ENCODE measurements at regions not wholly inside any gene's neighbourhood (a gene's known extent, or its start where the extent isn't known, plus 50 kb on each side); places are given as distances from the start of the nearest gene placed in this dataset.

DNA sequence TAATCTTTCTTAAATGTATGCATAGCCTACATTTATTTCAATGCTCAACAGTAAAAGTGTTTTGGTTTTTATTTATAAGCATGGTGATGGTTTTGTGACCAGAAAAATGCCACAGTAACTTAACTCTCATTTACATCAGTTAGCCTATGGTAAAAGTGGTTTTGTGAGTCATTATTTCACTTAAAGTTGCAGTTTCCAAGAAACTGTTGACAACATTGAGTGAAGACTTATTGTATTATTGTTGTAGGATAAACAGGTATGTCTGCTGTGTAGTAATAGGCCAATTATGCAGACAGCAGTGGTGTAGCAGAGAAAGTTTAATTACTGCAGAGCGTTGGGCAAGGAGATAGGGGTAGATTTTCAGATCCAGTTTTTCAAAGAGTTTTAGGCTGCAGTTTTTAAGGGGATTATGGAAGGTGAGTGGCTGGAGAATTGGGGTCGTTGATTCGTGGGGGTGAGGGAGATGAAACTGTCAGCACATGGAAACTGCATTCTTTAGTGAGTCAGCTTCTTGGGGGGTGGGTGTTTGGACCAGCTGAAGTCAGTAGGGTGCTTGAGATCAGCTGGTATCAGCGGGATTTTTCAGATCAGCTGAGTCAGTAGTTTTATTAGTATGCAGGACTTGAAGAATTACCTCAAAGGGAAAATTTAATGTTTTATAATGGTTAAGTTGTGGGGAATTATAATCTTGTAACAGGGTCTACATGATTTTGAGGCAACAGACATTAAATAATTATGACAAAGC lies 168.7 kb upstream of the FMN2 start:
- no peak for DNase-seq (ENCODE audit: low spot score in 2 of 2)
- Histone ChIP-seq H3K27ac (no peak overlapping the region), H3K9me3 (no peaks in the 10 kb centered on the region), H3K27me3 (no peaks in the 10 kb centered on the region), H3K4me1 (no peaks in the 10 kb centered on the region), H3K36me3 (no peaks in the 10 kb centered on the region), H3K4me3 (no peak overlapping the region)
- TF ChIP-seq, protein P1, sequence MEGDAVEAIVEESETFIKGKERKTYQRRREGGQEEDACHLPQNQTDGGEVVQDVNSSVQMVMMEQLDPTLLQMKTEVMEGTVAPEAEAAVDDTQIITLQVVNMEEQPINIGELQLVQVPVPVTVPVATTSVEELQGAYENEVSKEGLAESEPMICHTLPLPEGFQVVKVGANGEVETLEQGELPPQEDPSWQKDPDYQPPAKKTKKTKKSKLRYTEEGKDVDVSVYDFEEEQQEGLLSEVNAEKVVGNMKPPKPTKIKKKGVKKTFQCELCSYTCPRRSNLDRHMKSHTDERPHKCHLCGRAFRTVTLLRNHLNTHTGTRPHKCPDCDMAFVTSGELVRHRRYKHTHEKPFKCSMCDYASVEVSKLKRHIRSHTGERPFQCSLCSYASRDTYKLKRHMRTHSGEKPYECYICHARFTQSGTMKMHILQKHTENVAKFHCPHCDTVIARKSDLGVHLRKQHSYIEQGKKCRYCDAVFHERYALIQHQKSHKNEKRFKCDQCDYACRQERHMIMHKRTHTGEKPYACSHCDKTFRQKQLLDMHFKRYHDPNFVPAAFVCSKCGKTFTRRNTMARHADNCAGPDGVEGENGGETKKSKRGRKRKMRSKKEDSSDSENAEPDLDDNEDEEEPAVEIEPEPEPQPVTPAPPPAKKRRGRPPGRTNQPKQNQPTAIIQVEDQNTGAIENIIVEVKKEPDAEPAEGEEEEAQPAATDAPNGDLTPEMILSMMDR (IDR thresholded peaks at IDR 0.05) = no peak
- TF ChIP-seq POLR2AphosphoS5 (IDR thresholded peaks at IDR 0.05) = no peak
- no peak for TF ChIP-seq EP300 (IDR thresholded peaks at IDR 0.05)
- no peak for TF ChIP-seq POLR2A (IDR thresholded peaks at IDR 0.05)
- WGBS = 54% methylated on average over 4 of the region's 4 CpGs

DNA sequence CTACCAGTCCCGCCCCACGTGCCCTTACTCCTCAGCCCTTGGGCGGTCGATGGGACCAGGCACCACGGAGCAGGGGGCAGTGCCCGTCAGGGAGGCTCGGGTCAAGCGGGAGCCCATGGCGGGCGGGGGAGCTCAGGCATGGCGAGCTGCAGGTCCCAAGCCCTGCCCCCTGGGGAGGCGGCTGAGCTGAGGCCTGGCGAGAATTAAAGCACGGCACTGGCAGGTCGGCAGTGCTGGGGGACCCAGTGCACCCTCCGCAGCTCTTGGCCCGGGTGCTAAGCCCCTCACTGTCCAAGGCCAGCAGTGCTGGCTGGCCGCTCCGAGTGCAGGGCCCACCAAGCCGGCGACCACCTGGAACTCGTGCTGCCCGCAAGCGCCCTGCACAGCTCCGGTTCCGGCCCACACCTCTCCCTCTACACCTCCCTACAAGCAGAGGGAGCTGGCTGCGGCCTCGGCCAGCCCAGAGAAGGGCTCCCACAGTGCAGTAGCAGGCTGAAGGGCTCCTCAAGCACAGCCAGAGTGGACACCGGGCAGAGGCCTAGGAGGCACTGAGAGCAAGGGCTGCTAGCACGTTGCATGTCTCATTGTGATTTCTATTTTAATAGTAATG lies 166.8 kb upstream of the FMN2 start:
- no peaks in the 10 kb centered on the region for H3K36me3 ChIP-seq
- WGBS = 96% methylated on average over 16 of the region's 30 CpGs
- H3K27ac ChIP-seq = no peak overlapping the region
- H3K4me3 ChIP-seq = no peak overlapping the region
- DNase-seq (ENCODE audit: low spot score in 2 of 2) = no peak
- H3K4me1 ChIP-seq = no peaks in the 10 kb centered on the region
- no peaks in the 10 kb centered on the region for H3K9me3 ChIP-seq
- TF ChIP-seq, protein P1 (IDR thresholded peaks at IDR 0.05) = no peak
- no peak for TF ChIP-seq EP300 (IDR thresholded peaks at IDR 0.05)
- TF ChIP-seq POLR2A (IDR thresholded peaks at IDR 0.05) = no peak
- TF ChIP-seq POLR2AphosphoS5 (IDR thresholded peaks at IDR 0.05) = no peak
- H3K27me3 ChIP-seq = no peaks in the 10 kb centered on the region

DNA sequence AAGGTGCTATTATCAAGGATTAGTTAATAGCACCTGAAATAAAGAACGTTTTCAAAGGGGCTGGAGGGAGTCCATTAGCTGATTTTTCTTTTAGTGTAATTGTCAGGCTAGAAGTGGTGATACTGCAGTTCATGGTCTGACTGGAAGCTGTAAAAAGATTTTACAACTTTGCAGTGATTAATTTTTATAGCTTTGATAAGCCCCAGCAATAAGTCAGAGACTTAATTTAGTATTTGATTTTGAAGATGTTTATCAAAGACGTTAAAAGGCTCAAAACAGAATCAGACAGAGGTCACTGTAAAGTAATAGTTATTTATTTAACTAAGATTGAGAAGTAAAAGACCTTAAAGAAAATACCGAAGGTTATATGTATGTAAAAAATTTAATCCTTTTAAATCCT lies 165.5 kb upstream of the FMN2 start:
- Histone ChIP-seq H3K27me3 (no peaks in the 10 kb centered on the region), H3K4me1 (no peaks in the 10 kb centered on the region), H3K36me3 (no peaks in the 10 kb centered on the region), H3K4me3 (no peak overlapping the region), H3K9me3 (no peaks in the 10 kb centered on the region), H3K27ac (no peak overlapping the region)
- TF ChIP-seq POLR2A (IDR thresholded peaks at IDR 0.05) (no peak), POLR2AphosphoS5 (IDR thresholded peaks at IDR 0.05) (no peak), EP300 (IDR thresholded peaks at IDR 0.05) (no peak)
- TF ChIP-seq, protein P1 (IDR thresholded peaks at IDR 0.05) = no peak
- DNase-seq (ENCODE audit: low spot score in 2 of 2) = no peak
- 68% methylated on average over 3 of the region's 3 CpGs for WGBS

DNA sequence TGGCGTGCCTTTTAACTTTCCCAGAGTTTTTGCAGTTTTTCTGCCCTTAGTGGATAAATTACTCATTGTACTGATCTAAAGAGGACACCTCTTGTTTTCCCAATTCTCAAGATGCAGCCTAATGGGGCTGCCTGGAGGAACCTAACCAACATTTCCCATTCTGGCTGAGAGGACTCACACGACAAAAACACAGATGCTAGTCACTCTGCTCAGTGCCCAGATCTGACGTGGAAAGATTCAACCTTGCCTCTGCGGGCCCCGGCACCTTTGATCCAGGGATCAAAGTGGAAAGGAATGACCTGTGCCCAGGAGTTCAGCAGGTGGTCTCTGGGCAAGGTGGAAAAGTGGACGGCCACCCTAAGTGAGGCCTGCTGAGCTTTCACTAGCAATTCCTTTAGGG lies 162.4 kb upstream of the FMN2 start:
- no peak for DNase-seq (ENCODE audit: low spot score in 2 of 2)
- Histone ChIP-seq H3K27me3 (no peaks in the 10 kb centered on the region), H3K4me1 (no peaks in the 10 kb centered on the region), H3K27ac (no peak overlapping the region), H3K4me3 (no peak overlapping the region), H3K9me3 (no peaks in the 10 kb centered on the region), H3K36me3 (no peaks in the 10 kb centered on the region)
- TF ChIP-seq, protein P1 (IDR thresholded peaks at IDR 0.05) = no peak
- no peak for TF ChIP-seq POLR2A (IDR thresholded peaks at IDR 0.05)
- no peak for TF ChIP-seq EP300 (IDR thresholded peaks at IDR 0.05)
- TF ChIP-seq POLR2AphosphoS5 (IDR thresholded peaks at IDR 0.05) = no peak
- WGBS = 84% methylated on average over 6 of the region's 6 CpGs

DNA sequence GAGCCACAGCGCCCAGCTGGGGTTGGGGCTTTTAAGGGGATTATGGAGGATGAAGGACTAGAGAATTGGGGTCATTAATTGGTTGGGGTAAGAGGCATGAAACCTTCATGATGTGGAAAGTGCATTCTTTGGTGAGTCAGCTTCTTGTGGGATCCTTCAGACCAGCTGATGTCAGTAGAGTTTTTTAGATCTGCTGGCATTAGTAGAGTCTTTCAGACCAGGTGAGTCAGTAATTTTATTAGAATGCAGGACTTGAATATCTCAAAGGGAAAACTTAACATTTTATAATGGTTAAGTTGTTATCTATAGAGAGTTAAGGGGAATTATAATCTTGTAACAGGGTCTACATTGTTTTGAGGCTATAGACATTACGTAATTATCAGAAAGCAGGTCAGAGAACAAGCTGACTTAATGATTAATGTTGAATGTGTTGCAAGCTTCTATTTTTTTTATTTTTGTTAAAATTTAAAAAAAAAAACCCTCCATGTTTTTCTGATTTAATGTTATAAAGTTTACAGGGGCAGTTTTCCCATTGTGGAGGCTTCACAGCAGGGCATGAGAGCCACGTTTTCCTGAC lies 160.9 kb upstream of the FMN2 start:
- WGBS = 57% methylated on average over 3 of the region's 3 CpGs
- no peaks in the 10 kb centered on the region for H3K27me3 ChIP-seq
- TF ChIP-seq, protein P1 (IDR thresholded peaks at IDR 0.05) = no peak
- TF ChIP-seq POLR2A (IDR thresholded peaks at IDR 0.05) (no peak), POLR2AphosphoS5 (IDR thresholded peaks at IDR 0.05) (no peak), EP300 (IDR thresholded peaks at IDR 0.05) (no peak)

More for the DNA sequence above, 160.9 kb upstream of the FMN2 start:
- Histone ChIP-seq H3K4me1 (no peaks in the 10 kb centered on the region), H3K36me3 (no peaks in the 10 kb centered on the region), H3K9me3 (no peaks in the 10 kb centered on the region), H3K27ac (no peak overlapping the region), H3K4me3 (no peak overlapping the region)
- DNase-seq (ENCODE audit: low spot score in 2 of 2) = no peak

Data from suprapubic skin (tissue), 4 donors.